ENCODE measurements at regions not wholly inside any gene's neighbourhood (a gene's known extent, or its start where the extent isn't known, plus 50 kb on each side); places are given as distances from the start of the nearest gene placed in this dataset.

GRCh38 chr10:33107953-33108352 lies 149.9 kb upstream of the ITGB1 start:
- no peak overlapping the region for H2AFZ ChIP-seq (ENCODE audit: low read depth, low read length)
- intact Hi-C loops (cut with micrococcal nuclease) (no loop called here), dilution Hi-C loops (cut with MboI; ENCODE audit: extremely low pct_ligation_motif_present, low sequenced_read_pairs) (no loop called here)
- no peaks in the 10 kb centered on the region for H4K20me1 ChIP-seq (replicated peaks; ENCODE audit: control insufficient read depth, extremely low read depth, insufficient read depth, low read length)
- H3K9me3 ChIP-seq (replicated peaks; ENCODE audit: control insufficient read depth, insufficient read depth, low read length): no peaks in the 10 kb centered on the region
- POLR2A ChIA-PET: no interaction called here
- TF ChIP-seq EZH2 (IDR thresholded peaks at IDR 0.05; ENCODE audit: borderline replicate concordance, low read depth, low read length, severe bottlenecking) (no peak), GATA2 (IDR thresholded peaks at IDR 0.05; ENCODE audit: insufficient read depth, insufficient read length, low read depth, low read length) (no peak), FOS (IDR thresholded peaks at IDR 0.05; ENCODE audit: borderline replicate concordance, insufficient read depth, low read length) (no peak), POLR2AphosphoS5 (IDR thresholded peaks at IDR 0.05; ENCODE audit: insufficient read depth, low read depth, low read length) (no peak), MYC (IDR thresholded peaks at IDR 0.05; ENCODE audit: low read depth, low read length) (no peak), CTCF (IDR thresholded peaks at IDR 0.05; ENCODE audit: extremely low read depth in 1 of 2, insufficient read depth in 1 of 2, low read depth in 1 of 2, low read length in 2 of 2) (no peak), JUN (IDR thresholded peaks at IDR 0.05; ENCODE audit: borderline replicate concordance, insufficient read depth, insufficient read length, low read depth) (no peak), POLR2A (IDR thresholded peaks at IDR 0.05; ENCODE audit: low read depth, low read length) (no peak)
- TF ChIP-seq, protein P1, sequence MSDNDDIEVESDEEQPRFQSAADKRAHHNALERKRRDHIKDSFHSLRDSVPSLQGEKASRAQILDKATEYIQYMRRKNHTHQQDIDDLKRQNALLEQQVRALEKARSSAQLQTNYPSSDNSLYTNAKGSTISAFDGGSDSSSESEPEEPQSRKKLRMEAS (IDR thresholded peaks at IDR 0.05; ENCODE audit: insufficient read depth, insufficient read length): no peak
- FAIRE-seq (no peak), DNase-seq (ENCODE audit: low read depth, low spot score) (no peak)
- H3K27me3 ChIP-seq (ENCODE audit: control insufficient read depth in 2 of 2, insufficient read depth in 2 of 2, low read length in 2 of 2): peaks cover 3 to 7% of the 10 kb centered on the region in 2 experiments
- no peak overlapping the region for H3K9ac ChIP-seq (replicated peaks; ENCODE audit: extremely low read depth, insufficient read depth, low read length)
- no peaks in the 10 kb centered on the region for H3K4me1 ChIP-seq (ENCODE audit: control insufficient read depth, extremely low read depth, insufficient read depth, low read length)
- H3K9me1 ChIP-seq (replicated peaks; ENCODE audit: control insufficient read depth, extremely low read depth, insufficient read depth, low read length): no peaks in the 10 kb centered on the region
- CTCF ChIA-PET: interaction anchor here (1.0 to 5.1 kb wide), 2 partner anchors 8 to 99 kb away, joined by 4 to 30 read pairs; no protein-coding TSS in a partner anchor
- BruUV-seq (replicated peaks): no TSS peak
- H3K27ac ChIP-seq (ENCODE audit: insufficient read depth, low read depth, low read length): no peak overlapping the region
- no peaks in the 10 kb centered on the region for H3K36me3 ChIP-seq (ENCODE audit: control insufficient read depth in 2 of 2, extremely low read depth in 1 of 2, insufficient read depth in 2 of 2, low read length in 2 of 2)
- no peak overlapping the region for H3K4me3 ChIP-seq (replicated peaks in 1 of 3; ENCODE audit: insufficient read depth in 1 of 3, low read depth in 1 of 3, low read length in 3 of 3)
- H3K79me2 ChIP-seq (ENCODE audit: control insufficient read depth, insufficient read depth, low read length): no peaks in the 10 kb centered on the region
- H3K4me2 ChIP-seq (ENCODE audit: insufficient read depth, low read length): no peak overlapping the region

All from endothelial cell of umbilical vein (primary cell).